SK-MEL-5 (cell line): ENCODE measurements at regions not wholly inside any gene's neighbourhood (a gene's known extent, or its start where the extent isn't known, plus 50 kb on each side); places are given as distances from the start of the nearest gene placed in this dataset.

Source experiments
- DNase-seq: peaks from one replicate; pipeline ENCODE4 v3.0.0-alpha.2; 2016; ENCODE audit warnings: low read depth, low spot score
- in situ Hi-C: cut with HindIII; loops from 2 replicates; pipeline ENCODE4 v1.10.0; 2016; ENCODE audit warnings: low sequenced_read_pairs, high pct_unique_total_duplicates, low pct_unique_long_range_greater_than_20kb

GRCh38 chr12:107458163-107458562, 227.4 kb upstream of the PWP1 start:
- in situ Hi-C loops = loop anchor here (10.0 kb wide), 1 partner anchor 67 kb away; no protein-coding TSS in a partner anchor
- no peak for DNase-seq

- in situ Hi-C loops = loop anchor here (10.0 kb wide), 1 partner anchor 66 kb away; no protein-coding TSS in a partner anchor
- no peak for DNase-seq
Observed at GRCh38 chr12:107458990-107459389, 226.6 kb upstream of the PWP1 start.

GRCh38 chr12:107459641-107460040, 226.0 kb upstream of the PWP1 start:
- DNase-seq = no peak
- in situ Hi-C loops = loop anchor here (10.0 kb wide), 1 partner anchor 65 kb away; no protein-coding TSS in a partner anchor

- in situ Hi-C loops = no loop called here
- no peak for DNase-seq
Observed at GRCh38 chr12:107461222-107461975, 224.2 kb upstream of the PWP1 start.

- no peak for DNase-seq
- in situ Hi-C loops = no loop called here
Observed at GRCh38 chr12:107462428-107463332, 222.9 kb upstream of the PWP1 start.

- no peak for DNase-seq
- in situ Hi-C loops = no loop called here
Observed at GRCh38 chr12:107464644-107465043, 221.0 kb upstream of the PWP1 start.

- no peak for DNase-seq
- in situ Hi-C loops = no loop called here
Observed at GRCh38 chr12:107465625-107466024, 220.0 kb upstream of the PWP1 start.

GRCh38 chr12:107467716-107468115, 217.9 kb upstream of the PWP1 start:
- in situ Hi-C loops = no loop called here
- no peak for DNase-seq

GRCh38 chr12:107468182-107468581, 217.4 kb upstream of the PWP1 start:
- no peak for DNase-seq
- in situ Hi-C loops = no loop called here

GRCh38 chr12:107469011-107469410, 216.6 kb upstream of the PWP1 start:
- no peak for DNase-seq
- in situ Hi-C loops = no loop called here

GRCh38 chr12:107470645-107471044, 215.0 kb upstream of the PWP1 start:
- no peak for DNase-seq
- in situ Hi-C loops = no loop called here

GRCh38 chr12:107472308-107472707, 213.3 kb upstream of the PWP1 start:
- DNase-seq = no peak
- in situ Hi-C loops = no loop called here

- in situ Hi-C loops = no loop called here
- no peak for DNase-seq
Observed at GRCh38 chr12:107474099-107474498, 211.5 kb upstream of the PWP1 start.

GRCh38 chr12:107474639-107475539, 210.7 kb upstream of the PWP1 start:
- DNase-seq = no peak
- in situ Hi-C loops = no loop called here

GRCh38 chr12:107475900-107476299, 209.7 kb upstream of the PWP1 start:
- in situ Hi-C loops = no loop called here
- no peak for DNase-seq

GRCh38 chr12:107477018-107477417, 208.6 kb upstream of the PWP1 start:
- DNase-seq = no peak

GRCh38 chr12:107477947-107478610, 207.5 kb upstream of the PWP1 start:
- DNase-seq = no peak
- in situ Hi-C loops = no loop called here

More at GRCh38 chr12:107477018-107477417, 208.6 kb upstream of the PWP1 start:
- in situ Hi-C loops = no loop called here
